ENCODE measurements at regions not wholly inside any gene's neighbourhood (a gene's known extent, or its start where the extent isn't known, plus 50 kb on each side); places are given as distances from the start of the nearest gene placed in this dataset.

GRCh38 chr5:7018601-7019000, 305.4 kb downstream of the TENT4A start:
- TF ChIP-seq POU6F1 (CRISPR knock-in tag; IDR thresholded peaks at IDR 0.05; ENCODE audit: borderline replicate concordance, low read depth) (no peak), ESRRG (CRISPR knock-in tag; IDR thresholded peaks at IDR 0.05) (no peak), ZNF8 (CRISPR knock-in tag; IDR thresholded peaks at IDR 0.05) (no peak), BACH2 (CRISPR knock-in tag; IDR thresholded peaks at IDR 0.05; ENCODE audit: borderline replicate concordance) (no peak), TCF4 (CRISPR knock-in tag; IDR thresholded peaks at IDR 0.05; ENCODE audit: borderline replicate concordance) (no peak), ZC3H10 (CRISPR knock-in tag; IDR thresholded peaks at IDR 0.05) (no peak)
- TF ChIP-seq, protein P1, sequence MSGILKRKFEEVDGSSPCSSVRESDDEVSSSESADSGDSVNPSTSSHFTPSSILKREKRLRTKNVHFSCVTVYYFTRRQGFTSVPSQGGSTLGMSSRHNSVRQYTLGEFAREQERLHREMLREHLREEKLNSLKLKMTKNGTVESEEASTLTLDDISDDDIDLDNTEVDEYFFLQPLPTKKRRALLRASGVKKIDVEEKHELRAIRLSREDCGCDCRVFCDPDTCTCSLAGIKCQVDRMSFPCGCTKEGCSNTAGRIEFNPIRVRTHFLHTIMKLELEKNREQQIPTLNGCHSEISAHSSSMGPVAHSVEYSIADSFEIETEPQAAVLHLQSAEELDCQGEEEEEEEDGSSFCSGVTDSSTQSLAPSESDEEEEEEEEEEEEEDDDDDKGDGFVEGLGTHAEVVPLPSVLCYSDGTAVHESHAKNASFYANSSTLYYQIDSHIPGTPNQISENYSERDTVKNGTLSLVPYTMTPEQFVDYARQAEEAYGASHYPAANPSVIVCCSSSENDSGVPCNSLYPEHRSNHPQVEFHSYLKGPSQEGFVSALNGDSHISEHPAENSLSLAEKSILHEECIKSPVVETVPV (CRISPR knock-in tag; IDR thresholded peaks at IDR 0.05): no peak
- TF ChIP-seq, protein P2, sequence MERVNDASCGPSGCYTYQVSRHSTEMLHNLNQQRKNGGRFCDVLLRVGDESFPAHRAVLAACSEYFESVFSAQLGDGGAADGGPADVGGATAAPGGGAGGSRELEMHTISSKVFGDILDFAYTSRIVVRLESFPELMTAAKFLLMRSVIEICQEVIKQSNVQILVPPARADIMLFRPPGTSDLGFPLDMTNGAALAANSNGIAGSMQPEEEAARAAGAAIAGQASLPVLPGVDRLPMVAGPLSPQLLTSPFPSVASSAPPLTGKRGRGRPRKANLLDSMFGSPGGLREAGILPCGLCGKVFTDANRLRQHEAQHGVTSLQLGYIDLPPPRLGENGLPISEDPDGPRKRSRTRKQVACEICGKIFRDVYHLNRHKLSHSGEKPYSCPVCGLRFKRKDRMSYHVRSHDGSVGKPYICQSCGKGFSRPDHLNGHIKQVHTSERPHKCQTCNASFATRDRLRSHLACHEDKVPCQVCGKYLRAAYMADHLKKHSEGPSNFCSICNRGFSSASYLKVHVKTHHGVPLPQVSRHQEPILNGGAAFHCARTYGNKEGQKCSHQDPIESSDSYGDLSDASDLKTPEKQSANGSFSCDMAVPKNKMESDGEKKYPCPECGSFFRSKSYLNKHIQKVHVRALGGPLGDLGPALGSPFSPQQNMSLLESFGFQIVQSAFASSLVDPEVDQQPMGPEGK (CRISPR knock-in tag; IDR thresholded peaks at IDR 0.05; ENCODE audit: borderline replicate concordance): no peak
